GM21529 (cell line): ENCODE measurements at regions not wholly inside any gene's neighbourhood (a gene's known extent, or its start where the extent isn't known, plus 50 kb on each side); places are given as distances from the start of the nearest gene placed in this dataset.

ENCODE experiments used
- ATAC-seq: cut with Tn5 transposase; IDR thresholded peaks from one replicate; pipeline ENCODE4 v1.9.1; 2021; ENCODE audit not compliant: unreplicated experiment

GRCh38 chr1:90782046-90782445 lies 64.9 kb upstream of the BARHL2 start:
- no peak for ATAC-seq

- ATAC-seq, result no peak
Measured at GRCh38 chr1:90781534-90781933, 64.4 kb upstream of the BARHL2 start.

- no peak for ATAC-seq
Measured at GRCh38 chr1:90780981-90781380, 63.9 kb upstream of the BARHL2 start.

GRCh38 chr1:90779573-90779972 lies 62.5 kb upstream of the BARHL2 start:
- ATAC-seq, result no peak

GRCh38 chr1:90778486-90778885 lies 61.4 kb upstream of the BARHL2 start:
- ATAC-seq, result no peak

GRCh38 chr1:90773812-90774211 lies 56.7 kb upstream of the BARHL2 start:
- ATAC-seq, result no peak

GRCh38 chr1:90768826-90769225 lies 51.7 kb upstream of the BARHL2 start:
- no peak for ATAC-seq

GRCh38 chr1:90768098-90768497 lies 51.0 kb upstream of the BARHL2 start:
- ATAC-seq, result no peak
